HepG2 (cell line): ENCODE measurements at regions not wholly inside any gene's neighbourhood (a gene's known extent, or its start where the extent isn't known, plus 50 kb on each side); places are given as distances from the start of the nearest gene placed in this dataset.

Source experiments
- ATAC-seq: fragments of 200-7000 bp; cut with Tn5 transposase; 3 replicates; pipeline ENCODE4 v1.9.1; 2020; ENCODE audit warnings: mild to moderate bottlenecking, moderate library complexity
- BruUV-seq: library from RNA; stranded (reverse); fragments of 400-500 nt; replicated peaks from 2 replicates; lab custom pipeline; 2021; lab: Mats Ljungman, UMichigan
- CTCF ChIA-PET: fragments of 300-600 bp; formaldehyde crosslinking; extraction: SDS; loops from one replicate; lab custom pipeline; 2021; ENCODE audit warnings: low total read pairs, inconsistent platforms, low intra/inter-chr PET ratio; lab: Yijun Ruan, JAX
- POLR2A ChIA-PET: fragments of 350-600 bp; sonication (Branson Sonifier 250); formaldehyde crosslinking; loops from one replicate; lab custom pipeline; 2020; ENCODE audit warnings: antibody characterized with exemption, inconsistent platforms; lab: Yijun Ruan, JAX
- DNase-seq: peaks from one replicate; pipeline ENCODE4 v3.0.0-alpha.2; 2015; ENCODE audit warnings: low spot score
- FAIRE-seq: peaks from 3 replicates; lab custom pipeline; 2011; peaks lifted over from hg19 to GRCh38; lab: Jason Lieb, UNC
- H2AFZ ChIP-seq: one replicate; pipeline ENCODE4 v1.6.1; 2011; ENCODE audit warnings: low read length, inconsistent platforms
- H3K27ac ChIP-seq: fragments of 300-600 bp; 3 replicates; pipeline ENCODE4 v1.8.0; 2011; ENCODE audit warnings: mixed run types, mild to moderate bottlenecking, mixed read lengths, low read length, inconsistent platforms; ENCODE audit not compliant: insufficient read depth; ENCODE audit errors: extremely low read length
- H3K27me3 ChIP-seq, 2 experiments: fragments of 200-600 bp in 1 of 2; 2 replicates in 1 of 2; 3 replicates in 1 of 2; pipeline versions ENCODE4 v1.6.0 to v1.8.0; 2011; ENCODE audit warnings: low read length in 2 of 2, mild to moderate bottlenecking in 2 of 2, moderate library complexity in 2 of 2, inconsistent platforms in 1 of 2; ENCODE audit not compliant: insufficient read depth in 2 of 2, control insufficient read depth in 1 of 2
- H3K36me3 ChIP-seq, 2 experiments: fragments of 200-600 bp in 1 of 2; replicated peaks in 1 of 2; 2 replicates in 1 of 2; 3 replicates in 1 of 2; pipeline versions ENCODE4 v1.5.1 to v1.8.0; 2011; ENCODE audit warnings: low read length in 2 of 2, inconsistent platforms in 1 of 2; ENCODE audit not compliant: insufficient read depth in 2 of 2, control insufficient read depth in 1 of 2
- H3K4me1 ChIP-seq: 2 replicates; pipeline ENCODE4 v1.5.1; 2012; ENCODE audit warnings: low read length, inconsistent platforms; ENCODE audit not compliant: insufficient read depth
- H3K4me2 ChIP-seq: 2 replicates; pipeline ENCODE4 v1.6.0; 2011; ENCODE audit warnings: low read depth, low read length, inconsistent platforms
- H3K4me3 ChIP-seq, 3 experiments: fragments of 200-600 bp in 1 of 3; sonication (generic), shearing (Covaris generic) in 1 of 3; replicated peaks in 1 of 3; 2 replicates each; pipeline ENCODE4 v1.5.1; 2011 to 2016; ENCODE audit warnings: low read length in 3 of 3, inconsistent platforms in 2 of 3, low read depth in 2 of 3, mild to moderate bottlenecking in 2 of 3, control low read depth in 1 of 3, mixed read lengths in 1 of 3; ENCODE audit not compliant: insufficient read depth in 1 of 3
- H3K79me2 ChIP-seq: one replicate; pipeline ENCODE4 v1.6.1; 2011; ENCODE audit warnings: low read length, inconsistent platforms; ENCODE audit not compliant: insufficient read depth
- H3K9ac ChIP-seq: 2 replicates; pipeline ENCODE4 v1.6.0; 2011; ENCODE audit warnings: mild to moderate bottlenecking, low read depth, low read length, inconsistent platforms; ENCODE audit not compliant: insufficient read depth
- H3K9me3 ChIP-seq: 2 replicates; pipeline ENCODE4 v1.5.1; 2012; ENCODE audit warnings: mild to moderate bottlenecking, low read length
- H4K20me1 ChIP-seq: 2 replicates; pipeline ENCODE4 v1.6.0; 2011; ENCODE audit warnings: inconsistent platforms, mild to moderate bottlenecking, low read length, moderate library complexity; ENCODE audit not compliant: insufficient read depth
- ATF7 ChIP-seq, 2 experiments: fragments of 450-650 bp in 1 of 2; sonication (generic) in 1 of 2; formaldehyde crosslinking in 1 of 2; IDR thresholded peaks; 2 replicates each; pipeline versions ENCODE4 v1.4.0 to v1.6.1; 2016 to 2020; ENCODE audit warnings: antibody characterized with exemption in 1 of 2, mild to moderate bottlenecking in 1 of 2, missing genetic modification reagents in 1 of 2
- DNMT1 ChIP-seq: sonication (generic); formaldehyde crosslinking; IDR thresholded peaks from 2 replicates; pipeline ENCODE4 v1.5.1; 2020; ENCODE audit warnings: mild to moderate bottlenecking, missing genetic modification reagents
- HOXA5 ChIP-seq: sonication (generic); formaldehyde crosslinking; IDR thresholded peaks from 2 replicates; pipeline ENCODE4 v1.4.0; 2020; ENCODE audit warnings: missing genetic modification reagents
- IRX3 ChIP-seq: sonication (generic); formaldehyde crosslinking; IDR thresholded peaks from 2 replicates; pipeline ENCODE4 v1.8.1; 2023; ENCODE audit warnings: mild to moderate bottlenecking, low read depth, missing genetic modification reagents, borderline replicate concordance
- NR2F2 ChIP-seq: IDR thresholded peaks from 2 replicates; pipeline ENCODE4 v1.6.1; 2012; ENCODE audit warnings: low read depth, inconsistent platforms, borderline replicate concordance
- PCBP1 ChIP-seq: fragments of 200-400 bp; formaldehyde crosslinking; IDR thresholded peaks from 2 replicates; pipeline ENCODE4 v1.6.1; 2017; ENCODE audit warnings: mild to moderate bottlenecking, low read depth, low read length, borderline replicate concordance
- PHF20 ChIP-seq: sonication (generic); formaldehyde crosslinking; IDR thresholded peaks from 2 replicates; pipeline ENCODE4 v1.5.0; 2020; ENCODE audit warnings: mild to moderate bottlenecking, missing genetic modification reagents
- SP2 ChIP-seq: sonication (generic); formaldehyde crosslinking; IDR thresholded peaks from 2 replicates; pipeline ENCODE4 v1.5.1; 2020; ENCODE audit warnings: mild to moderate bottlenecking, missing genetic modification reagents
- SP5 ChIP-seq: IDR thresholded peaks from 2 replicates; pipeline ENCODE4 v1.6.1; 2016; ENCODE audit warnings: low read depth, borderline replicate concordance
- TCF7 ChIP-seq: sonication (generic); IDR thresholded peaks from 2 replicates; pipeline ENCODE4 v1.6.1; 2016; ENCODE audit warnings: antibody characterized with exemption, low read depth
- TEAD2 ChIP-seq: sonication (generic); formaldehyde crosslinking; IDR thresholded peaks from 2 replicates; pipeline ENCODE4 v1.9.0; 2021; ENCODE audit warnings: missing genetic modification reagents
- YEATS2 ChIP-seq: sonication (generic); formaldehyde crosslinking; IDR thresholded peaks from 2 replicates; pipeline ENCODE4 v1.4.0; 2020; ENCODE audit warnings: missing genetic modification reagents, borderline replicate concordance
- ZNF17 ChIP-seq: sonication (generic); formaldehyde crosslinking; IDR thresholded peaks from 2 replicates; pipeline ENCODE4 v1.5.0; 2020; ENCODE audit warnings: mild to moderate bottlenecking, missing genetic modification reagents
- ZNF24 ChIP-seq: fragments of 450-650 bp; IDR thresholded peaks from 2 replicates; pipeline ENCODE4 v1.6.1; 2017; ENCODE audit warnings: antibody characterized with exemption, mild to moderate bottlenecking
- ZNF264 ChIP-seq: sonication (generic); formaldehyde crosslinking; IDR thresholded peaks from 2 replicates; pipeline ENCODE4 v1.4.0; 2020; ENCODE audit warnings: missing genetic modification reagents
- ZNF713 ChIP-seq: sonication (generic); formaldehyde crosslinking; IDR thresholded peaks from 2 replicates; pipeline ENCODE4 v1.4.0; 2020; ENCODE audit warnings: mild to moderate bottlenecking, missing genetic modification reagents
- ZNF766 ChIP-seq: sonication (generic); formaldehyde crosslinking; IDR thresholded peaks from 2 replicates; pipeline ENCODE4 v1.5.0; 2020; ENCODE audit warnings: missing genetic modification reagents, borderline replicate concordance
- WGBS: methylation state at CpG from one replicate; pipeline ENCODE4 v1.1.6; 2017; ENCODE audit warnings: low lambda C conversion rate; 5-methylcytosine and 5-hydroxymethylcytosine counted together
- in situ Hi-C: cut with HindIII; loops from 2 replicates; pipeline ENCODE4 v1.10.0; 2017; ENCODE audit warnings: low pct_unique_long_range_greater_than_20kb; ENCODE audit not compliant: extremely low pct_ligation_motif_present
- intact Hi-C: fragments of 100-400 bp; cut with micrococcal nuclease; formaldehyde crosslinking; loops from one replicate; pipeline ENCODE4 v1.10.0; 2022; ENCODE audit not compliant: unreplicated experiment
- TF ChIP-seq, protein P1 (sequence below): sonication (generic); formaldehyde crosslinking; IDR thresholded peaks from 2 replicates; pipeline ENCODE4 v1.5.0; 2020; ENCODE audit warnings: mild to moderate bottlenecking, missing genetic modification reagents
- TF ChIP-seq, protein P2 (sequence below): sonication (generic); formaldehyde crosslinking; IDR thresholded peaks from 2 replicates; pipeline ENCODE4 v1.8.1; 2022; ENCODE audit warnings: low read depth, mild to moderate bottlenecking, missing genetic modification reagents

DNA sequence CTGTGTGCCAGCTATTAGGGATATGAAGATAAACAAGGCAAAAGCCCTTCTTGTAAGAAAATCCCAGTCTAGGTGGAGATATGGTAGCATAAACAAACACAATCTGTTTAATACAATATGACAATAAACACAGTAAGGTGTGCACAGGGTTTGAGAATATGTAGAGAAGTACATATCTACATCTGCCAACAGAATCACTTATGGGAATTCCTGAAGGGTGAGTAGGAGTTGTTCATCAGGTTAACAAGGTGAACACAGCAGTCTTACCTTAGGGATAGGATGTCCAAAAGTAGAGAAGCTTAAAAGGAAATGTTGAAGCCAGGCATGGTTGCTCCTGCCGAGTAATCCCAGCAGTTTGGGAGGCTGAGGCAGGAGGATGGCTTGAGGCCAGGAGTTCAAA lies 57.7 kb upstream of the LRRC7 start:
- Histone ChIP-seq H2AFZ (no peak overlapping the region), H3K4me2 (no peak overlapping the region), H3K36me3 (no peaks in the 10 kb centered on the region), H3K79me2 (no peaks in the 10 kb centered on the region), H3K9me3 (peaks cover 4% of the 10 kb centered on the region; the same call in 1 of the 2 replicates), H3K27me3 (no peaks in the 10 kb centered on the region), H3K4me3 (no peak overlapping the region), H4K20me1 (no peaks in the 10 kb centered on the region), H3K9ac (no peak overlapping the region), H3K4me1 (no peaks in the 10 kb centered on the region), H3K27ac (no peak overlapping the region)
- no peak for DNase-seq
- ChIA-PET CTCF (no interaction called here), POLR2A (no interaction called here)
- BruUV-seq: no TSS peak
- ATAC-seq: no peak
- TF ChIP-seq, protein P1, sequence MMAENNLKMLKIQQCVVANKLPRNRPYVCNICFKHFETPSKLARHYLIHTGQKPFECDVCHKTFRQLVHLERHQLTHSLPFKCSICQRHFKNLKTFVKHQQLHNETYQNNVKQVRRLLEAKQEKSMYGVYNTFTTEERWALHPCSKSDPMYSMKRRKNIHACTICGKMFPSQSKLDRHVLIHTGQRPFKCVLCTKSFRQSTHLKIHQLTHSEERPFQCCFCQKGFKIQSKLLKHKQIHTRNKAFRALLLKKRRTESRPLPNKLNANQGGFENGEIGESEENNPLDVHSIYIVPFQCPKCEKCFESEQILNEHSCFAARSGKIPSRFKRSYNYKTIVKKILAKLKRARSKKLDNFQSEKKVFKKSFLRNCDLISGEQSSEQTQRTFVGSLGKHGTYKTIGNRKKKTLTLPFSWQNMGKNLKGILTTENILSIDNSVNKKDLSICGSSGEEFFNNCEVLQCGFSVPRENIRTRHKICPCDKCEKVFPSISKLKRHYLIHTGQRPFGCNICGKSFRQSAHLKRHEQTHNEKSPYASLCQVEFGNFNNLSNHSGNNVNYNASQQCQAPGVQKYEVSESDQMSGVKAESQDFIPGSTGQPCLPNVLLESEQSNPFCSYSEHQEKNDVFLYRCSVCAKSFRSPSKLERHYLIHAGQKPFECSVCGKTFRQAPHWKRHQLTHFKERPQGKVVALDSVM: no peak
- TF ChIP-seq TEAD2 (CRISPR knock-in tag) (no peak), ATF7 (IDR thresholded peaks at IDR 0.05) (no peak), ATF7 (CRISPR knock-in tag; IDR thresholded peaks at IDR 0.05) (no peak), ZNF17 (CRISPR knock-in tag) (no peak), ZNF713 (no peak), SP2 (CRISPR knock-in tag) (no peak), NR2F2 (no peak), ZNF264 (no peak), PCBP1 (no peak), HOXA5 (CRISPR knock-in tag) (no peak), ZNF766 (CRISPR knock-in tag) (no peak), ZNF24 (no peak), IRX3 (CRISPR knock-in tag) (no peak), PHF20 (CRISPR knock-in tag) (no peak), YEATS2 (CRISPR knock-in tag) (no peak), DNMT1 (no peak), SP5 (no peak), TCF7 (no peak)
- TF ChIP-seq, protein P2, sequence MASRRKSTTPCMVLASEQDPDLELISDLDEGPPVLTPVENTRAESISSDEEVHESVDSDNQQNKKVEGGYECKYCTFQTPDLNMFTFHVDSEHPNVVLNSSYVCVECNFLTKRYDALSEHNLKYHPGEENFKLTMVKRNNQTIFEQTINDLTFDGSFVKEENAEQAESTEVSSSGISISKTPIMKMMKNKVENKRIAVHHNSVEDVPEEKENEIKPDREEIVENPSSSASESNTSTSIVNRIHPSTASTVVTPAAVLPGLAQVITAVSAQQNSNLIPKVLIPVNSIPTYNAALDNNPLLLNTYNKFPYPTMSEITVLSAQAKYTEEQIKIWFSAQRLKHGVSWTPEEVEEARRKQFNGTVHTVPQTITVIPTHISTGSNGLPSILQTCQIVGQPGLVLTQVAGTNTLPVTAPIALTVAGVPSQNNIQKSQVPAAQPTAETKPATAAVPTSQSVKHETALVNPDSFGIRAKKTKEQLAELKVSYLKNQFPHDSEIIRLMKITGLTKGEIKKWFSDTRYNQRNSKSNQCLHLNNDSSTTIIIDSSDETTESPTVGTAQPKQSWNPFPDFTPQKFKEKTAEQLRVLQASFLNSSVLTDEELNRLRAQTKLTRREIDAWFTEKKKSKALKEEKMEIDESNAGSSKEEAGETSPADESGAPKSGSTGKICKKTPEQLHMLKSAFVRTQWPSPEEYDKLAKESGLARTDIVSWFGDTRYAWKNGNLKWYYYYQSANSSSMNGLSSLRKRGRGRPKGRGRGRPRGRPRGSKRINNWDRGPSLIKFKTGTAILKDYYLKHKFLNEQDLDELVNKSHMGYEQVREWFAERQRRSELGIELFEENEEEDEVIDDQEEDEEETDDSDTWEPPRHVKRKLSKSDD (CRISPR knock-in tag): no peak
- FAIRE-seq: no peak
- intact Hi-C loops (no loop called here), in situ Hi-C loops (no loop called here)
- 0% methylated on average over 1 of the region's 1 CpG for WGBS
